Esophagus squamous epithelium (tissue), 4 donors: ENCODE measurements at regions not wholly inside any gene's neighbourhood (a gene's known extent, or its start where the extent isn't known, plus 50 kb on each side); places are given as distances from the start of the nearest gene placed in this dataset.

Source experiments
- POLR2A ChIP-seq, 4 donors: fragments of 450-650 bp; IDR thresholded peaks; one replicate each; pipeline ENCODE4 v1.6.1; 2017; ENCODE audit warnings: antibody characterized with exemption in 4 of 4, mild to moderate bottlenecking in 4 of 4, moderate library complexity in 3 of 4
- TF ChIP-seq, protein P1 (sequence below), 6 experiments: fragments of 450-650 bp in 4 of 6; fragments of 200-600 bp in 2 of 6; sonication (generic) in 2 of 6; IDR thresholded peaks; one replicate each; pipeline ENCODE4 v1.5.1; 2016 to 2019; ENCODE audit warnings: antibody characterized with exemption in 6 of 6, mild to moderate bottlenecking in 4 of 6, moderate library complexity in 4 of 6

DNA sequence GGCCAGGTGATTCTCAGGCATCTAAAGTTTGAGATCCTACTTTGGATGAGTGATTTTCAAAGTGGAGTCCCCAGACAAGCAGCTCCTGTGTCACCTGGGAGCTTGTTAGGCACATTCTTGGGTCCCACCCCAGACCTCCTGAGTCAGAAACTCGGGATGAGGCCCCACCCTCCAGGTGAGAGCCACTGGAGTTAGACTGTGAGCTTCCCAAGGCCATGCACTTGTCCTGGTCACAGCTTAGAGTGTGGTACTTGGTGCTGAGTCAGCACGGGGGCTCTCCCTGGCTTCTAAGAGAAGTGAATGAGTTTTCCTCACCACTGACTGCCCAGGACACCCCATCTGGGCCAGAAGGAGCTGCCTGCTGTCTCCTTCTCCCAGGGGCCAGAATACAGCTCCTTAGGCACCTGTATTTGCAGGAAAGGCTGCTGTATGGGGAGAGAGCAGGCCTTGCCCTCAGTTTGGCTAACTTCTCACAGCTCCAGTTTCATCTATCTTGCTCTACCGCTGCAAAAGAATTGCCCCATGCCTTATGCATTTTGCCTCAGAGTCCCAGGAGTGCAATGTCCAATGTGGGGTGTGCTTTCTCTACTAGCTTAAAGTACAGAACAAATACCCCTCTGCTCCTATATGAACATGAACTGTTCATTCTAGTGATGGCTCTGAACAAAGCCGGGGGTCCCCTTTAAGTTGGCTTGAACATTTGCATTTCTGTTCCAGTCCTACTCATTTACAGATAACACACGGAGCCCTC is 98.1 kb downstream of the PSMG1 start:
- TF ChIP-seq POLR2A (IDR thresholded peaks at IDR 0.05): no peak
- TF ChIP-seq, protein P1, sequence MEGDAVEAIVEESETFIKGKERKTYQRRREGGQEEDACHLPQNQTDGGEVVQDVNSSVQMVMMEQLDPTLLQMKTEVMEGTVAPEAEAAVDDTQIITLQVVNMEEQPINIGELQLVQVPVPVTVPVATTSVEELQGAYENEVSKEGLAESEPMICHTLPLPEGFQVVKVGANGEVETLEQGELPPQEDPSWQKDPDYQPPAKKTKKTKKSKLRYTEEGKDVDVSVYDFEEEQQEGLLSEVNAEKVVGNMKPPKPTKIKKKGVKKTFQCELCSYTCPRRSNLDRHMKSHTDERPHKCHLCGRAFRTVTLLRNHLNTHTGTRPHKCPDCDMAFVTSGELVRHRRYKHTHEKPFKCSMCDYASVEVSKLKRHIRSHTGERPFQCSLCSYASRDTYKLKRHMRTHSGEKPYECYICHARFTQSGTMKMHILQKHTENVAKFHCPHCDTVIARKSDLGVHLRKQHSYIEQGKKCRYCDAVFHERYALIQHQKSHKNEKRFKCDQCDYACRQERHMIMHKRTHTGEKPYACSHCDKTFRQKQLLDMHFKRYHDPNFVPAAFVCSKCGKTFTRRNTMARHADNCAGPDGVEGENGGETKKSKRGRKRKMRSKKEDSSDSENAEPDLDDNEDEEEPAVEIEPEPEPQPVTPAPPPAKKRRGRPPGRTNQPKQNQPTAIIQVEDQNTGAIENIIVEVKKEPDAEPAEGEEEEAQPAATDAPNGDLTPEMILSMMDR (IDR thresholded peaks at IDR 0.05): no peak
